Fibroblast of skin of abdomen (primary cell): ENCODE measurements at regions not wholly inside any gene's neighbourhood (a gene's known extent, or its start where the extent isn't known, plus 50 kb on each side); places are given as distances from the start of the nearest gene placed in this dataset.
A peak's percentile ranks its signal among the peaks of the same experiment; 100 is the strongest.
"Not testable (repeated sequence)": the region's sequence is repeated elsewhere in the genome, so short reads cannot be mapped to it uniquely, and the experiment has no call there.

Source experiments
- DNase-seq: peaks from one replicate; pipeline ENCODE4 v3.0.0-alpha.2; 2013

DNA sequence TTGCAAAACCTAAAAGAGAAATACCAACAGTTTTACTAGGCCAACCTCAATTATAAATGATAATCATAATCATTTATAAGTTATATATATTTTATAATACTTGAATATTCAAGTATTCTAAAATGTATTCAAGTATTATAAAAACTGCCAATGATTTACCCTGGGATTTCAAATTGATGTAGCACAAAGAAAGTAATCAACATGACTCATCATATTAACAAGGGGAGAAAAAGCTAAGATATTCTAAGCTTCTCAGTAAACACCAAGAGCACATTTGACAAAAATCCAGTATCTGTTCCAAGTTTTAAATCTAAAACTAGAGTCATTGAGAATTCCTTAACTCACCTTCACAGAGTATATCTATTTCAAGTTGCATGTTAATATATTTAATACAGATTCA is 56.1 kb downstream of the CAPZA3 start:
- no peak for DNase-seq

DNA sequence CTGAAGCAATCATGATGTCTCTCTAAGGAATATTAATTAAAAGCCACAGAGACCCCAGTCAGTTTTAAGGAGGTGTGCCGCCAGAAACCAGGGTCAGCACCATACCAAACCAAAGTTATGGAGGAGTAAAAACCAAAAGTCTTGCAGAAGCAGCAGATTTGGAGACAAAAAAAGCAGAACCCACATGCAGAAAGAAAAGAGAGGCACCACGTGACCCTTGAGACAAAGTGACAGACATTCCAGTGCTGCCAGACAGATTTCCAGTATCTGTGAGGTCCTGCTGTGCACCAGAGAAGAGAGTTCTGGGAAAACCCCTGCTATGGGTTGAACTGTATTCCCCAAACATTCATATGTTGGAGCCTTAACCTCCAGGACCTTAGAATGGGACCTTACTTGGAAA is 59.7 kb downstream of the CAPZA3 start:
- no peak for DNase-seq

DNA sequence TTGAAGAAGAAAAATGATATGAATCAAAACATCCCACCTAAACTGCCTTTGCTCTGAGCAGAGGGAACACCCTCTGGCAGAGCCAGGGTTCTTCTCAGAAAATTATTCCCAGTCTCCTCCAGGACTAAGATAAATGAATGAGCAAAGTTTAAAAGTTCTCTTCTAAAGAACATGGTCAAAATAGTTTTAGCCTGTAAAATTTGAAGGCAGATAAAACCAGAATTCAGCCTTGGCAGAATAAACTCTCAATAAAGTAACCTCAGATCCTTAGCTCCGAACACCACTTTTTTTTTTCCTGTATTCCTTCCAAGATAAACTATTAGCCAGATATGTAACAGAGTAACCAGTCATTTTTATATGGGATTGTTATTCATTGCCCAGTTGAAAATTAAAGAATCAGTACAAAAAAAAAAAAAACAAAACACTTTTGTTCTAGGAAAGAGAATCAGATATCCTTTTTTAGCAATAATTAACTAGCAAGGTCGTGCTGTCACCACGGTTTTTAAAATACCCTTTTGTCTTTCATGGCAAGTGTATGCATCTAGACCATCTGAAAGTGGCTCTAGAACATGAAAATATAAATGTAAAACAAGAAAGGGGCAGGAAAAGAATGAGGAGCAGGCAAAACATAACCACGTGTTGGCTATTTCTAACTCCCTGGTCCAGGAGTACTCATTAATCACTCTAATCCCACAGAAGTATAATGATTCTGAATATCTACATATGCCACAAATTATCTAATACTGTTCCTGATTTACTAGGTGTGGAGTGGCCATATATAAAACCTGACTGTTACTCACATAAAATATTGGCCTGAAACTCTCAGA is 60.8 kb downstream of the CAPZA3 start:
- peak; percentile 85 for DNase-seq

DNA sequence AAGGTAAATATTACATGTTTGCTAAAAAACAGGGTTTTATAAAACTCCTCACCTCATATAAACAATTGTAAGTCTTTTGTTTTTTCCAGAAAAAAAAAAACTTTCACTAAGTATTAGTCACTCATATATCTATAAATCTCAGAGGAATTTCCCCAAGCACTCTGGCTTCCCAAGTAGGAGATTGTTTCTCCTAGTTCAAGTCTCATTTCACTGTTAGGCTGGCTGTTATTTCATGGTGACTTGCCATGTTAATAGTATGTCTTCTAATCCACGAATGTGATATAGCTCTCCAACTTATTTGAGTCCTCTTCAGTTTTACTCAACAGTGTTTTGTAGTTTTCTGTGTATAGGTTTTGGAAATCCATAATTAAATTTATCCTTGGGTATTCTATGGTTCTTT is 61.6 kb downstream of the CAPZA3 start:
- peak; percentile 53 for DNase-seq

DNA sequence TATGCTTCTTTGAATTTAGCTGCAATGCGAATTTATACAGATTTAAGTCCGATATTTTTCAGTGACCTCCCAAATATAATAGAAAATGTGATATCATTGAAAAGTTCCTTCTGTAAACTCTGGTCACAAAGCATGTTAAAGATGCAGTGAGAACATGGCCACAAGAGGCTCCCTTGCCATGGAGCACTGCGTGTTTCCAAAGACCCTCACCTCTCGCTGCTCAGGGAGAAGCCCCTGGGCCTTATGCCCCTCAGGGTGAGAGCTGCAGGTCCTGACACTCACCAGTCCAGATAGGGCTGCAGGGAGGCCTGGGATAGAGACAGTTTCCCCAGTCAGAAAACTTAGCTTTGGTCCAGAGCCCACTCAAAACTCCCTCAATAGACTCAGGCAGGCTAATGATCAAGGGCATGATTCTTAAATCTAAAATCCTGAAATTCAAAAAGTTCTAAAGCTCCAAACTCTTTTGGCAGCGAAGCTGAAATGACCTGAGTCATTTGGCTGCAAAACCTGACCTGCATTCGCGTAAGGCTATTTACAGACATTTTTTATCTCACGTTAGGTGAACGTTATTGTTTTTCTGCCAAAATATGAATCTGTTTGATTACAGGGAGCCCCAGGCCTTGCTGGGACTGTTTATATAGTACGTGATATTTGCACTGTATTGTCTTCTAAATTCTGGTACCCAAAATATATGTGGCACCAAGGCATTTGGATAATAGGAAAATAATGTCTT is 67.8 kb downstream of the CAPZA3 start:
- no peak for DNase-seq

DNA sequence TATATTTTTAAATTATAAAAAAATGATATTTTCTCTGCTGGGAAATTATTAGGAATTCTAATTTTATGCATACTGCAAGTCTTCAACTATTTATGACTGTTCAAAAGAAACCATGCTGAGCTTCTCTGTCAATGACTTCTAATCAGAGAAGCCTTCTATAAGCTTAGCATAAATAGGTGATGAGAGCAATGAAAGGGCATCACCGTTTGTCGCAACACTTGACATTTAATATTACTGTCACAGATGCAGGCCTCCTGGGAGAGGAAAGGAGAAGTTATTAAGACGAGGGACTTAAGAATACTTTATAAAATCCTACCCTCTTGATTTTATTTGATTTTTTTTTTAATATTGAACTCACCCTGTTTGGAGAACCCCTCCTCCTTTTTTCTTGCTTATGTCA is 69.8 kb downstream of the CAPZA3 start:
- DNase-seq = no peak

DNA sequence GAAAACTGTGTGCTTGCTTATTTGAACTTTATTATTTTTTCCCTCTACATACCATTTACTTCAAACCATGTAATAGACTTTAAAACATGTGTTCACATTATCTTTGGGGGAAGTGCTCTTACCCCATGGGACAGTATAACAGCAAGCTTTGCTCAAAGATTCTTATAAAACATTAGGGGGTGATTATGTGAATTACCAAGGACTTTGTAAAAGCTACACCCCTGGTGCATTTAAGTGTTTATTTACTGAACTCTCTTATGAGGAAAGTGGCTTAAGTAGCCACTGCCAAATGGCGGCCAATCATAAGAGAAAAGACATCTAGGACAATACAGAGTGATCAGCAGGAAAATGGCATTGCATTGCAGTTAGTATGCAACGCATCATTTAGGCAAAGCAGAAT is 70.3 kb downstream of the CAPZA3 start:
- no peak for DNase-seq

DNA sequence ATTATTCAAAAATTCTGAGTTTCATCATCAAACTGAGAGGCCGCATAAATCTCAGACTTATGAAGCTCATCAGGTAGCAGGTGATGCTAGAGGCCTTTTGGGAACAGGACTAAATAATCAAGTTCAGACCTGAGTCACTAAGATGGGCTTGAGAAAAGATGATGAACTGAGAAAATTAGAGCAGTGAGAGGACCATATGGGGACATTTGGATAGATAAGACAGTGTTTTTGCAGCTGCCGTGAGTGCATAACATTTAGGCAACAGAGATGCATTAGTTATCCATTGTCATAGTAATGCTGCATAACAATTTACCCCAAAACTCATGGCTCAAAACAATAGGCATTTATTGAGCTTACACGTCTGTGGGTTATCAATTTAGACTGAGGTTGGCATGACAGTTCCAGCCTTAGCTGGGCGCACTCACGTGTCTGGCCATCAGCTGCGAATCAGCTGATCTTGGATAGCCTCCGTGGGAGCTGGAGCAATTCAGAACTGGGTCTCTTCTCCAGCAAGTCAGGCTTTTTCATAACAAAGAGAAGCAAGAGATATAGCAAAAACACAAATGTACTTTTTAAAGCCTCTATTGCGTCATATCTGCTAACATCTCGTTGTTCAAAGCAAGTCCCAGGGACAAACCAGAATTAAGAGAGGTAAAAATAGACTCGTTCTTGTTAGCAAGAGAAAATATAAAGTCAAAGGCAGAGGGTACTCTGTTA is 72.8 kb downstream of the CAPZA3 start:
- DNase-seq = no peak

DNA sequence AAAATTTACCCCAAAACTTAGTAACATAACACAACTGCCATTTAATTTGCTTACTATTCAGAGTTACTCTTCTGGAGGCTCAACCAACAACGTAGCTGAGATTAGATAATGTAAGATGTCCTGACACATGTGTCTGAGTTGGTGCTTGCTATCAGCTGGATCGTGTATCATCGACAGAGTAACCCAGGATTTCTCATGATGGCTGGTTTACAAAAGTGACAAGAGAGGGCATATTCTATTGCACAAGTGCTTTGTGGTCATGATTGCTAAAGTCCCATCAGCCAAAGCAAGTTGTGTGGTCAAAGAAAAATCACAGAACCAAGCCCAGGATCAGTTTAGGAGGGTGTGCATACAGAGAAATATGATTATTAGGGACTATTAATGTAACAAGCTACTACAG is 73.4 kb downstream of the CAPZA3 start:
- no peak for DNase-seq

DNA sequence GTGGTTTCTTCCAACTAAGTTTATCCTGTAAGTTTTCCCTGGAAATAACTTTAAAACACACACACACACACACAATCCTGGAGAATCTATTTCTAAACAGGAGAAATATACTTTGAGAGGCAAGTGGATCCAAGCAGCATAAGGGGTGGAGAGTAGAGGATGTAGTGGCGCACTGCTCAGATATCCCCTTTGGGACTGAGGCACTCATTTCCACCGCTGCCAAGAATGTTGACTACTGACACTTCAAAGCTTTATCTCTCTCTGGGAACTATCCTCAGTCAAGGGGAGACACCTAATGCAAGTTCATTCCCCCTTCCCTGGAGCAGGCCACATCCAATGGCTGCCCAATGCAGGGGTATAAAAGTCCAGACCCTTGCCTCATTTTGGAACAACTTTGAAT is 75.8 kb downstream of the CAPZA3 start:
- DNase-seq = no peak

DNA sequence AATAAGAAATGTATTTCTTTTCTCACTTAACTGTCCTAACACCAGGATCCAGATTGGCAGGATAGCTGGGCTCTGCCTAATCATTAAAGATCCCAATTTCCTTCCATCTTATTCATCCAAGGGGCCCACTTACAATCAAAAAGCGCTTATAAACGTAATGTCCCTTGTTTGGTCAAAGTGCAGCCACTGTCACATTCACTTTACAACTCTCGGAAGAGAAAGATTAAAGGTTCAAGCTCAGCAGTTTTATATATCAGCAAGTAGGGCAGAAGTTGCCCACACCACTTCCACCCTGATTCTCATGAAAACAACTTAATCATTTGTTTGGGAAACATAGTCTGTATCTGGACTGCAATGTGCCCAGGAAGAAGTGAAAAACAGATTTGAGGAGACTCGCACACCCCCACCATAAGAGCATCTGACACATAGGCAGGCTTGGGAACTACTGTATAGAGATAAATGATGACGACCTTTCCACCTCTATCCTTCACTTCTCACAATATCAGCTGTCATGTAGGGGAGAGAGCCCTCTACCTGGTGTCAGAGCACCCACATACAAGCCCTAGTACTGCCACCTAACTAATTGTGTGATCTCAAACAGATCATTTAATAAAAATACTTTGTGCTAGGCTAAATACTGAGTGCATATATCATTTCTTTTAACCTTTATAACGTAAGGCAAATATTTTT is 80.8 kb downstream of the CAPZA3 start:
- no peak for DNase-seq

DNA sequence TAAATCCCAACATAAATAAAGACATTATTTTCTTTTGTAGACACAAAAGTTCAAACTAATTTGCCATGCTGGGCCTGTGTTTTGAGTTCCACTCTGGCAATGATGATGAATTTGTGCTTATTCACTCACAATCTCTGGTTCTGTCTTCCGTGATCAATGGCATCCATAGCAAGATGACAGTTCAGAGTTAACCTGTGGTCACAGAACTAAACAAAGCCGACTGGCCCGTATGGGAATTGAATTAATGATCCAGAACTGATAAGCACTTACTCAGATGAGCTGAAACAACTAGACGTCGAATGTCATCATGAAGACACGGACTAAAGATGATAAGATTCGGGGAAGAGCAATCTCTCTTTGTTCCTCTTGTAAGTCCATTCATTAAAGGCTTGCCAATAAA is 81.6 kb downstream of the CAPZA3 start:
- DNase-seq = no peak

DNA sequence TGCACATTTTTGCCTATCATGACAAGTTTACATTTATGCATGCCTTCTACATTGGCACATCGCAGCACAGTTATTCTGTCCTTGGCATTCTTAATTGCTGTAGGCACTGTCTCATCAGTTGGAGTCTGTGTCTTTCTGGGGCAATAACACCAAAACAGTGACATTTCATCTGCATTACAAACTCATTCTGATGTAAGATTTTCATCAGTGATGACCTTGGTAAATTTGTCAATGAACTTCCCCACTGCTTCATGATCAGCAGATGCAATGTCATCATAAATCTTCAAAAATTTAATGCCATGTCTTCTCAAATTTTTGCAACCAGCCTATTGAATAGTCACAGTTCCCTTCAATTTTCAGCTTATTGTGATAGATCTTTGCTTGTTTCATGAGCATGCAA is 85.5 kb downstream of the CAPZA3 start:
- no peak for DNase-seq

DNA sequence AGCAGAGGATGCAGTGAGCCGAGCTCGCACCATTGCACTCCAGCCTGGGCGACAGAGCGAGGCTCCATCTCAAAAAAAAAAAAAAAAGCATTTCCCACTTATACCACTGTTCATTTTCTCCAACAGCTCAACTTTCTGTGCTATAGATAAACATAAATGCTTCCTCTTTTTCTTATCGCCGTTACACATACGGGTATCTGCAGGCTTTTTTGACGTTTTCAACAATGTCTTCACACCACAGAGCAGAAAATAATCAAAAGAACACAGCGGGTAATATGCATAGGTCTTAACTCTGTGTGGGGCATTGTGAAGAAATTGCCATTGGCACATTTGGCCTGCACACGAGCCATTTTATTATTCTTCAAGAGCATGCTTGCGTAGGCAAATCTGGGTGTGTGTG is 86.4 kb downstream of the CAPZA3 start:
- no peak for DNase-seq

DNA sequence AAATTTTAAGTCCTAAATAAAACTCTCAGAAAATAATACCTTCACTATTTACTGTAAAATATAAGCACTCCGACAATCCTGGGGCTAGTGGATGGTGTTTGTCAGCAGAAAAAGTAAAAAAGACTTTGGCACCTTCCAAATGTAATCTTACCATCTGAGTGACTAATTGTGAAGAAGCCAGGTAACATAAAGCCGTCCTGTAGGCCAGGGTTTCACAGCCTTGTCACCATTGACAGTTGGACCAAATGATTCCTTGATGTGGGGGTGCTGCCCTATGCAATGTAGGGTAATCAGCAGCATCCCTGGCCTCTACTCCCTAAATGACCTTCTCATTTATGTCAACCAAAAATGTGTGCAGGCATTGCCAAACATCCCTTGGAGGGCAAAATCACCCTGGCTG is 87.2 kb downstream of the CAPZA3 start:
- no peak for DNase-seq

DNA sequence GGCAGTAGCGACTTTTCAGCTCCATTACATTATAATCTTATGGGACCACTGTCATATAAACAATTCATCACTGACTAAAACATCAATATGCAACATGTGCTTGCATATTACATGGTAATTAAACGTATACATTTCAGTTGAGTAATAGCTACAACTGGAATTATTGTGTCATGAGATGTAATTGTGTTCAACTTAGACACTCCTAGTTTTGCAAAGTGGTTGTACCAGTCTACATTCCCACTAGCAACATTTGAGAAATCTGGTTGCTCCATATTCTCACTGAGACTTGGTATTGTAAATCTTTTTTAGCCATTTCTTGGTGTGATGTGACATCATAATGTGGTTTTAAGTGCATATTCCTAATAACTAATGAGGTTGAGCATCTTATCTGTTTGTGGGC is 90.0 kb downstream of the CAPZA3 start:
- DNase-seq = no peak

DNA sequence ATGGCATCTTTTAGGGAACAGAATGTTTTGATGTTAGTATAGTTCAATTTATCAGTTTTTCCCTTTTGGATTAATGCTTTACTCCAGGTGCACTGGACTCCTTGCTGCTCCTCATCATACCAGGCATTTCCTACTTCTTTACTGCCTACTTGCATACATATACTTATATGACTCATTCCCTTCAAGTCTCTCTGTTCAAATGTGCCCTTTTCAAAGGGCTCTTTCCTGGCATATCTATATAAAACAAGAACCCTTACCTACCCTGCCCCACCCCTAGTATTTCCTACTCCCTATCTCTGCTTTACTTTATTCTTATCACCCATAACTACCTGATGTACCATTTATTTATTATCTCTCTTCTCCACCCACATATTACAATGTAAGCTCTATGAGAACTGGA is 90.6 kb downstream of the CAPZA3 start:
- DNase-seq = no peak

DNA sequence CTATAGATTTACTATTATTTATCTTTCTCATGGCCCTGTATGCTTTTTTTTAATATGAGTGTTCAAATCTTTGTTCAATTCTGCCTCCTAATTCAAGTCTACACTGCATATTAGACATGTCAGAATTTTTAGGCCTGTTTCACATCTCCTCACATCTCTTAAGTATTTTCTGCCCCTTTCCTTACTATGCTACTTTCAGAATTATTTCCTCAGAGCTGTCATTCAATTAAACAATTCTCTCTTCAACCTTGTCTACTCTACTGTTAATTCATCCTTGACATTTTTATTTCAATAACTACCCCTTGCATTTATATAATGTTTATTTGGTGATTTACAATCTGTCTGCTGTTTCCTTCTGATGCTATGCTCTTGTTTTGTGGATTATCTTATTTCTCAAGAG is 91.1 kb downstream of the CAPZA3 start:
- DNase-seq = no peak

DNA sequence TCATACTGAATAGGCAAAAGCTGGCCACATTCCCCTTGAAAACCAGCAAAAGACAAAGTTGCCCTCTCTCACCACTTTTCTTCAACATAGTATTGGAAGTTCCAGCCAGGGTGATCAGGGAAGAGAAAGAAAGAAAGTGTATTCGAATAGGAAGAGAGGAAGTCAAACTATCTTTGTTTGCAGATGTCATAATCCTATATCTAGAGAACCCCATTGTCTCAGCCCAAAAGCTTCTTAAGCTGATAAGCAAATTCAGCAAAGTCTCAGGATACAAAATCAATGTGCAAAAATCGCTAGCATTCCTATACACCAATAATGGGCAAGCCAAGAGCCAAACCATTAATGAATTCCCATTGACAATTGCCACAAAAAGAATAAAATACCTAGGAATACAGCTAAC is 95.0 kb downstream of the CAPZA3 start:
- DNase-seq = not testable (repeated sequence)

DNA sequence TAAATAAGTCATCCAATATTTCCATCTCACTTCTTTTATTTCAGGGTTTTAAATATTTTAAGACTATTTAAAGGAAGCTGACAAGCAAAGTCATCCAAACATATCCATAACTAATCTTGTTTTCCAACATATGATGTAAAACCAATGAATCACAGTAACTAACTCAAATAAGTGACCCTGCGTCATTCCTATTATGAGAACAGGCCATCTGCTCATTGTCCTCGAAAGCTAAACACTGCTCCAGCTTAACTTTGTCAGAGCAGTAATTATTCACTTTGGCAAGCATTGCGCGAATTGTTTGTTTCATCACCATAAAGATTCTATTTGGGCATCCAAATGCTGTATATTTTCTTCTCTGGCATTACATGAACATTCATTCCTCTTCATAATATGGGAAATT is 99.1 kb downstream of the CAPZA3 start:
- DNase-seq = peak; percentile 25

DNA sequence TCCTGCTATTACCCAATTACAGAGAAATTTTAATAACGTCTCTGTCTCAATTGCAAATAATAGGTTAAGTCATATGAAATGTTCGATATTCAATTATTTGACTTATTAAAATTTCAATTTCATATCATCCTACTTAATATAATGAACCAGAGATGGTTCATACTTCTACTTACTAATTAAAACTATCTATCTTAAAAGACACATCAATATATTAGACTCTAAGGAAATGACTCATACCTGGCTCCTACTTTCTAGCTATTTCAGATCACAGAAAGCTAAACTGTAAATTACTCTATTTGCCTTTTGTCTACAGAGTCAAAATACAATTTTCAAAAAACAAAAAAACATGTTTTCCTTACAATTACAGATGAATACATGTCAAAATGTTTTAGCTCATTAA is 99.6 kb downstream of the CAPZA3 start:
- DNase-seq = no peak

DNA sequence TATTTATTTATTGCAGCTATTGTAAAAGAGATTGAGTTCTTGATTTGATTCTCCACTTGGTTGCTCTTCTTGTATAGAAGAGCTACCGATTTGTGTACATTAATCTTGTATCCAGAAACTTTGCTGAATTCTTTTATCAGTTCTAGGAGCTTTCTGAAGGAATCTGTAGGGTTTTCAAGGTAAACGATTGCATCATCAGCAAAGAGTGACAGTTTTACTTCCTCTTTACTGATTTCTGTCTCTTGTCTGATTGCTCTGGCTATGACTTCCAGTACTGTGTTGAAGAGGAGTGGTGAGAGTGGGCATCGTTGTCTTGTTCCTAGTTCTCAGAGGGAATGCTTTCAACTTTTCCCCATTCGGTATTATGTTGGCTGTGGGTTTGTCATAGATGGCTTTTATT is 103.1 kb downstream of the CAPZA3 start:
- DNase-seq = not testable (repeated sequence)

DNA sequence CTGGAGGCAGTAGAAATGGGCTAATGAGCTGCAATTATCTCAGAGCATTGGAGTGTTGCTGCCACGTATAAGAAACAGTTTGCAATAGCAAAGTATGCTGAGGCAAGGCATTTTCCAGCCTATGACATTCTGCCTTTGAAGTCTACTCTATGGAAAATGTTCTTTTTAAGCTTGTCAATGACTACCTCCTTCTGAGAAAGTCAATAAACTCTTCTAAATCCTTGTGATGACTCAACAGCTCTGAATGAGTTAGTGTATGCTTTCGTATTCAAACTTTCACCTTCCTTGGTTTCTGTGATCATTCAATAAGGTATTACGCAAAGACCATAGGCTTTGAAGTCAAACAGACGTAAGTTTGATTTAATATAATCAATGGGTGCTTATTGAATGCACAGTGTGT is 111.2 kb downstream of the CAPZA3 start:
- DNase-seq = peak; percentile 49
